HL-60 (cell line): ENCODE measurements at regions not wholly inside any gene's neighbourhood (a gene's known extent, or its start where the extent isn't known, plus 50 kb on each side); places are given as distances from the start of the nearest gene placed in this dataset.

Experiments
- DNase-seq, 2 experiments: peaks; one replicate each; pipeline ENCODE4 v3.0.0-alpha.2; 2010 to 2020; ENCODE audit warnings: low read depth in 1 of 2, low spot score in 1 of 2
- H3K27ac ChIP-seq: fragments of 250-450 bp; sonication (Bioruptor Pico); replicated peaks from 2 replicates; pipeline ENCODE4 v1.5.1; 2020; ENCODE audit warnings: mild to moderate bottlenecking, moderate library complexity
- H3K27me3 ChIP-seq: fragments of 250-450 bp; sonication (Bioruptor Pico); 2 replicates; pipeline ENCODE4 v1.5.1; 2021; ENCODE audit warnings: mild to moderate bottlenecking, moderate library complexity; ENCODE audit not compliant: insufficient read depth, poor library complexity, severe bottlenecking
- H3K4me3 ChIP-seq: replicated peaks from 2 replicates; pipeline ENCODE4 v1.5.1; 2011; ENCODE audit warnings: mild to moderate bottlenecking, control low read depth, low read length; ENCODE audit not compliant: insufficient read depth
- CTCF ChIP-seq: IDR thresholded peaks from one replicate; pipeline ENCODE4 v1.5.1; 2011; ENCODE audit warnings: low read length, control low read depth, inconsistent platforms; ENCODE audit not compliant: insufficient read depth
- GABPA ChIP-seq: IDR thresholded peaks from 2 replicates; pipeline ENCODE4 v1.6.1; 2012; ENCODE audit warnings: low read depth
- POLR2AphosphoS5 ChIP-seq: IDR thresholded peaks from 2 replicates; pipeline ENCODE4 v1.6.1; 2012; ENCODE audit warnings: low read depth
- REST ChIP-seq: IDR thresholded peaks from 2 replicates; pipeline ENCODE4 v1.6.1; 2012; ENCODE audit warnings: low read depth; ENCODE audit not compliant: insufficient replicate concordance
- SPI1 ChIP-seq: IDR thresholded peaks from 2 replicates; pipeline ENCODE4 v1.6.1; 2012; ENCODE audit warnings: low read depth, mild to moderate bottlenecking, borderline replicate concordance

GRCh38 chr20:17108896-17109295 is 117.9 kb upstream of the PCSK2 start:
- no peak for DNase-seq
- no peak overlapping the region for H3K27ac ChIP-seq
- TF ChIP-seq CTCF (no peak), GABPA (no peak)
- H3K27me3 ChIP-seq = no peaks in the 10 kb centered on the region
- no peak overlapping the region for H3K4me3 ChIP-seq

GRCh38 chr20:17109307-17109706 is 117.5 kb upstream of the PCSK2 start:
- Histone ChIP-seq H3K4me3 (no peak overlapping the region), H3K27me3 (no peaks in the 10 kb centered on the region), H3K27ac (no peak overlapping the region)
- no peak for DNase-seq
- TF ChIP-seq CTCF (no peak), POLR2AphosphoS5 (no peak), SPI1 (no peak), GABPA (no peak), REST (no peak)

- no peak for TF ChIP-seq GABPA
- TF ChIP-seq SPI1 = no peak
- no peak for TF ChIP-seq CTCF
- TF ChIP-seq REST = no peak
- TF ChIP-seq POLR2AphosphoS5 = no peak
- no peak for DNase-seq
- Histone ChIP-seq H3K27me3 (no peaks in the 10 kb centered on the region), H3K4me3 (no peak overlapping the region), H3K27ac (no peak overlapping the region)
These were observed 98.6 kb upstream of the PCSK2 start for GRCh38 chr20:17128206-17128605.

- no peak overlapping the region for H3K4me3 ChIP-seq
- H3K27me3 ChIP-seq = no peaks in the 10 kb centered on the region
- no peak overlapping the region for H3K27ac ChIP-seq
- TF ChIP-seq CTCF = no peak
- TF ChIP-seq SPI1 = no peak
- DNase-seq = no peak
These were observed 97.8 kb upstream of the PCSK2 start for GRCh38 chr20:17129089-17129488.
